ENCODE measurements at regions not wholly inside any gene's neighbourhood (a gene's known extent, or its start where the extent isn't known, plus 50 kb on each side); places are given as distances from the start of the nearest gene placed in this dataset.

DNA sequence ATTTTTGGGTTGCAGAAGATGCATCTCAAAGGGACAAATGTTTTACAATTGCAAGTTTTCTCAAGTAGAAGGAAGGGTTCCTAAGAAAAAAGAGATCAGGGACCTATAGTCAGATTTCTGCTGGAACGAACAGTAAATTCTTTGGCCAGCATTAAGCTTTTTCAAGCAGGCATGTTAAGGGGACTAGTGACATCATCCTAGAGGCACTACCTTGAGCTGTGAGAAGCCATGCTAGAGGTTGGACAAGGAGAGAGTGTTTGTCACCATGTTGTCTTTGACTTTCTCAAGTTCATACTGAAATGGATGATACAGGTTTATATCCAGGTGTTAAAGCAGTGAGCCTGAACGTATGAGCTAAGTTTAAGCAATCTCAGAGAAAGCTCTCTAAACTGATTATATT lies 85.2 kb upstream of the WDR72 start:
- no peak for DNase-seq (ENCODE audit: low read depth)
- H3K4me3 ChIP-seq (ENCODE audit: low read depth, low read length), result no peak overlapping the region
- TF ChIP-seq, protein P1, sequence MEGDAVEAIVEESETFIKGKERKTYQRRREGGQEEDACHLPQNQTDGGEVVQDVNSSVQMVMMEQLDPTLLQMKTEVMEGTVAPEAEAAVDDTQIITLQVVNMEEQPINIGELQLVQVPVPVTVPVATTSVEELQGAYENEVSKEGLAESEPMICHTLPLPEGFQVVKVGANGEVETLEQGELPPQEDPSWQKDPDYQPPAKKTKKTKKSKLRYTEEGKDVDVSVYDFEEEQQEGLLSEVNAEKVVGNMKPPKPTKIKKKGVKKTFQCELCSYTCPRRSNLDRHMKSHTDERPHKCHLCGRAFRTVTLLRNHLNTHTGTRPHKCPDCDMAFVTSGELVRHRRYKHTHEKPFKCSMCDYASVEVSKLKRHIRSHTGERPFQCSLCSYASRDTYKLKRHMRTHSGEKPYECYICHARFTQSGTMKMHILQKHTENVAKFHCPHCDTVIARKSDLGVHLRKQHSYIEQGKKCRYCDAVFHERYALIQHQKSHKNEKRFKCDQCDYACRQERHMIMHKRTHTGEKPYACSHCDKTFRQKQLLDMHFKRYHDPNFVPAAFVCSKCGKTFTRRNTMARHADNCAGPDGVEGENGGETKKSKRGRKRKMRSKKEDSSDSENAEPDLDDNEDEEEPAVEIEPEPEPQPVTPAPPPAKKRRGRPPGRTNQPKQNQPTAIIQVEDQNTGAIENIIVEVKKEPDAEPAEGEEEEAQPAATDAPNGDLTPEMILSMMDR (IDR thresholded peaks at IDR 0.05; ENCODE audit: control insufficient read depth, extremely low read depth, insufficient read depth), result no peak

DNA sequence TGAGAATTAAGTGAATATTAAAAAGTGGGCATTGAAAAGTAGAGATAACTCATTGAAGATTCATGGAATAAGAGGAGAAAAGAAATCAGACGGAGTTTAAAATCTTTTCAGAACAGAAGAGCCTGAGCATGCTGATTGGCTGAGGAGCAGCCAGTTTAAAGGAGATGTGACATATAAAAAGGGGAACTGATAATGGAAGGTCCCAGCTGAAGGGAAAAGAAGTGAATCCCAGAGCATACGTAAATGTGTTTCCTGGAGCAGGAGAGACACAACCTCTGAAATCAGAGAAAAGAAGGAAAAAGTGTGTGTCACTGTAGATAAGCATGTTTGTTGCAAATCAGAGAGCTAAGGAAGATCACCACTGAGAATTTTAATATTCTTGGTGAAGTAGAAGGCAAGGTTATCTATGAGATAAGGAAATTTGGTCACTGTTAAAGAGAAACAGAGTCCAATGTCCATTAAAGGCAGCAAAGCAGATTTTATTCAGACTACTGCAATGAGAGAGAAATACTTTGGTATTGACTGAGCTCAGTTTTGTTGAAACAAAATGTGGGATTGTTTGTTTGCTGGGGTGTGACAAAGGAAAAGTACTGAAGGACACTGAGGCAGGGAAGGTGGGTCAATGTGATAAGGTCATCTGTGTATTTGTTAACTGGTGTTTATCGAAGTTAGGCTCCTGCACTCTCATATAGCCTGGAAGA lies 84.6 kb upstream of the WDR72 start:
- DNase-seq (ENCODE audit: low read depth), result no peak
- H3K4me3 ChIP-seq (ENCODE audit: low read depth, low read length), result no peak overlapping the region
- TF ChIP-seq, protein P1 (IDR thresholded peaks at IDR 0.05; ENCODE audit: control insufficient read depth, extremely low read depth, insufficient read depth), result no peak

DNA sequence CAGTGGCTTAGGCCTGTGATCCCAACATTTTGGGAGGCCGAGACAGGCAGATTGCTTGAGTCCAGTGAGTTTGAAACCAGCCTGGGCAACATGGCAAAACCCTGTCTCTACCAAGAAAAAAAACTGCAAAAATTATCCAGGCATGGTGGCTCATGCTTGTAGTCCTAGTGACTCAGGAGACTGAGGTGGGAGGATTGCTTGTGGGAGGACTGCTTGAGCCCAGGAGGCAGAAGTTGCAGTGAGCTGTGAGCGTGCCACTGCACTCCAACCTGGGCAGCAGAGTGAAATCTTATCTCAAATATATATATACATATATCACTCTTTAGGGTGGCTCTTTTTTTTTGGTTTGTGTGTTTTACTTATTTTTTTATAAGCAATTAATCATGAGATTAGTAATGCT lies 83.7 kb upstream of the WDR72 start:
- DNase-seq (ENCODE audit: low read depth), result no peak
- H3K4me3 ChIP-seq (ENCODE audit: low read depth, low read length), result no peak overlapping the region
- TF ChIP-seq, protein P1 (IDR thresholded peaks at IDR 0.05; ENCODE audit: control insufficient read depth, extremely low read depth, insufficient read depth), result no peak

DNA sequence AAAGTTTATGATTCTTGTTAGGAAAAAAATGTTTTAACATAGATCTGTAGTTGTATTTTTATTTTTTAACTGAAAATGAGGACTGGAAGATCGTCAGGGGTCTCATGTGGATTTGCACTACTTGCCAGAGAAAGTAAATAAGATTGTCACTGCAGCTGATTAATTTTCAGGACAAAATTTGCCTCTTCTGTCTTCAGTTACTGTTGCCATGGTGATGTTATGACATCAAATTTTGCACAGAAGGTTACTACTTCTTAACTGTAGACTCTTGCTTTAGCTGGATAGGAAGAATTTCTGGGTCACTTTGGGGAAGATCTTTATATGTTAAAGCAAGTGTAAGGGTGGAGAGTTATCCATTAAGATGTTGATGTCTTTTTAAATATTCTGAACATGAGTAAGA lies 82.2 kb upstream of the WDR72 start:
- TF ChIP-seq, protein P1 (IDR thresholded peaks at IDR 0.05; ENCODE audit: control insufficient read depth, extremely low read depth, insufficient read depth), result no peak
- no peak overlapping the region for H3K4me3 ChIP-seq (ENCODE audit: low read depth, low read length)
- DNase-seq (ENCODE audit: low read depth), result no peak

DNA sequence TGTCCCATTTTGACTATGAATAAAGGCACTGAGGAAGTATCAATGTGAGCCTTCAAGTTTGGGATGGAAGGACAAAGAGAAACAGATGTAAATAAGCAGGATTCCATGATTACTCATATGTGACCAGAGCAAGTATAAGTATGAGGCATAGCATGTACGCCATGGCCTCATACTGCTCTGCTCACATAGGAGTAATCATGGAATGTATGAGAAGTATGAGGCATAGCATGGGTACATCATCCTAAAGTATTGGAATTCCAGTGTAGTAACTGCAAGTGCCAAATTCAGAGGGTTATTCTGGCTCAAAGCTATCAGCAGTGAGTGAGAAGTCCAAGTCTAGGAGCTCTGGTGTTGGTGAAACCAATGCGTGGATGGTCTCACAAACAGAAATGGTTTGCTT lies 81.2 kb upstream of the WDR72 start:
- TF ChIP-seq, protein P1 (IDR thresholded peaks at IDR 0.05; ENCODE audit: control insufficient read depth, extremely low read depth, insufficient read depth), result no peak
- DNase-seq (ENCODE audit: low read depth), result no peak
- no peak overlapping the region for H3K4me3 ChIP-seq (ENCODE audit: low read depth, low read length)

DNA sequence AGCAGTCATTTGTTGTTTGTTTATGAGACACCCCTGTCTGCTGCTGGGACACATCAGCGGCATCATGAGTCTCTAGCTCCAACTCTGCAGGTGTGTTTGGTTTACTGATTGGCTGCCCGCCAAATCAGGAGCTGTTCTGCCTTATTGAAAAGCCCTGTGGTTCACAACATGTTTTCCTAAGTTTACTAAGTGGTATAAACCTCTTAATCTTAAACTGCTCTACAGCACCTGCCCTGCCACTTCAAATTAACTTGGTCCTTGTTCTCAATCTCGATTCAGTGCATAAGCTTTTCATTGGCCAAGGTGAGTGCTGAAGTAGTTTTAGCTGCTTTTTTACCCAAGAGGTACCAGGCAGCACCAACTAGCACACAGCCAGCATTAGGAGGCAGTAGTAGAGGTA lies 77.8 kb upstream of the WDR72 start:
- DNase-seq (ENCODE audit: low read depth), result peak; percentile 86
- TF ChIP-seq, protein P1 (IDR thresholded peaks at IDR 0.05; ENCODE audit: control insufficient read depth, extremely low read depth, insufficient read depth), result no peak
- no peak overlapping the region for H3K4me3 ChIP-seq (ENCODE audit: low read depth, low read length)

DNA sequence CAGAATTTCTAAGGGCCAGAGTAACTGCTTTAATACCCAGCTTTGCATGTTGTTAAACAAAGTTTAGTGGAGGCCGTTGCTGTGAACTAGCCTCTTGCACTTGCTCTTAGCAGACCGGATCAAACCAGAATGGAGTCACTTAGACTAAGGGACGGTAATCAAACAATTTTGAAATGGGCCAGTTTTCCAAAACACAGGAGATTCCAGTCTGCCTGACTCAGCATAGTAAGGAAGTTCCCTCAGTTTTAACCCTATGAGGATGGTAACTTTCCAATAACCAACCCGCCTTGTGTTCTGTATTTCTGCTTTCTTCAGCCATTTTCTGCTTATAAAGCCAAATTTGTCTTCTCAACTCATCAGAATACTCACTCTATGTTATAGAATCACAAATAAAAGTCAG lies 77.2 kb upstream of the WDR72 start:
- no peak for DNase-seq (ENCODE audit: low read depth)
- H3K4me3 ChIP-seq (ENCODE audit: low read depth, low read length), result no peak overlapping the region
- TF ChIP-seq, protein P1 (IDR thresholded peaks at IDR 0.05; ENCODE audit: control insufficient read depth, extremely low read depth, insufficient read depth), result no peak

All from LNCaP clone FGC (cell line).